ENCODE measurements at regions not wholly inside any gene's neighbourhood (a gene's known extent, or its start where the extent isn't known, plus 50 kb on each side); places are given as distances from the start of the nearest gene placed in this dataset.

DNA sequence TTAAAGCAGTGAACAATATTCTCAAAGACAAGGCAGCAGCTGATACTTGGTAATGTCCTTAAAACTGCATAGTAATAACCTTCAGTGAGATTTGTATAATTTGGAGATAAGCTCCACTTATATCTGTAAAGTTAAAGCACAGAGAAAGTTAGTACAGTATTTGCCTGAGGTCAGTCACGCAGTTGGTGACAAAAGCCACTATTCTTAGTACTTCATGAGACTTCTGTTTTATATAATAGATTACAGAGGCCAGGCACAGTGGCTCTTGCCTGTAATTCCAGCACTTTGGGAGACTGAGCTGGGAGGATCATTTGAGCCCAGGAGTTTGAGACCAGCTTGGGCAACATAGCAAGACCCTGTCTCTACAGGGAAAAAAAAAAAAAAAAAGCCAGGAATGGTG is 266.4 kb upstream of the DMRT1 start:
- DNase-seq, result no peak
- peak in 1 of 2 donors; percentile 46 for ATAC-seq
- intact Hi-C loops (cut with DNase I), result no loop called here

DNA sequence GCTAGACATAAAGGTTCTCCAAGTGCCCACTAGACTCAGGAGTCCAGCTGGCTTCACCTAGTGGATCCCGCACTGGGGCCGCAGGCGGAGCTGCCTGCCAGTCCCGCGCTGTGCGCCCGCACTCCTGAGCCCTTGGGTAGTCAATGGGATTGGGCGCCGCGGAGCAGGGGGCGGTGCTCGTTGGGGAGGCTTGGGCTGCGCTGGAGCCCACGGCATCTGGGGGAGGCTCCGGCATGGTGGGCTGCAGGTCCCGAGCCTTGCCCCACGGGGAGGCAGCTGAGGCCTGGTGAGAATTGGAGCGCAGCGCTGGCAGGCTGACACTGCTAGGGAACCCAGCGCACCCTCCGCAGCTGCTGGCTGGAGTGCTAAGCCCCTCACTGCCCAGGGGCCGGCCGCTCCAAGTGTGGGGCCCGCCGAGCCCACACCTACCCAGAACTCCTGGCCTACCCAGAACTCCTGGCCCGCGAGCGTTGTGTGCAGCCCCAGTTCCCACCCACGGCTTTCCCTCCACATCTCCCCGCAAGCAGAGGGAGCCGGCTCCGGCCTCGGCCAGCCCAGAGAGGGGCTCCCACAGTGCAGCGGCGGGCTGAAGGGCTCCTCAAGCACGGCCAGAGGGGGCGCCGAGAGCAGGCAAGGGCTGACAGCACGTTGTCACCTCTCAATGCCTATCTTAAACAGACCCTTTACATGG is 260.7 kb upstream of the DMRT1 start:
- DNase-seq (no peak), ATAC-seq (no peak)
- intact Hi-C loops (cut with DNase I), result no loop called here

DNA sequence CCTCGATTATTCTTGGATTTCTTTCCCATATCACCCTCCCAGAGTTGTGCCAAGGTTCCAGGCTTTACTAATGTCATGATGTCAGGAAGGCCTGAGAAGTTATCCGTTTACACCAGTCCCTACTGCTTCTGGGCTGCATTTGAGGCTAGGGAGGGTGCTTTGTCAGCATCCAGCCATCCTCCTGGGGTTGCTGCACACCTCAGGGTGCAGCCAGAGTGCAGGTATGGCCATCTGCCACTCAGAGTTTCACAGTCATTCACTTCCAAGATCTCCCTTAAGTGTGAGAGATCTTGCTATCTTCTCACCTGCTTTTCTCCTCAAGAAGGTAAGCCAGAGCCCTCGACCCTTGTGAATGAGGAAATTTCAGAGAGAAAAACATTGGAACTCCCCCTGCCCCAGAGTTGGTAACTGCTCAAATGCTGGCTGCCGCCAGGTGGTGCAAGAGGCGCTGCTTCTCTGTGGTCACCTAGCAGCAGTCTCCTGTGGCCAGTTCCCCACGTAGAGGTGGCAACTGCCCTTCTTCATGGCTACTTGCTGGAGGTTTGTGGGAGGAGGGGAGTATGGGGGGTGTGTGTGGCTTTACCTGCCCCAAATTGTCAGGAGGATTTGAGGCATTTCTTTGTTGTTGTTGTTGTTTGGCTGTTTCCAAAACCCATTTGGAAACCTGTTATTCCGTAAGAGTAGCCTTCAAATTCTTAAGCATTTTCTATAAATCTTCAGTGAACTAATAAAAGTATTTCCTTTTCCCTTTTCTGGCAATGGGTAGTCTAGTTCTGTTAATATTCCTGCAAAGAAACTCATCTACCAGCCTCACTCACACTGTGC is 259.6 kb upstream of the DMRT1 start:
- DNase-seq (no peak), ATAC-seq (no peak)
- intact Hi-C loops (cut with DNase I), result no loop called here

DNA sequence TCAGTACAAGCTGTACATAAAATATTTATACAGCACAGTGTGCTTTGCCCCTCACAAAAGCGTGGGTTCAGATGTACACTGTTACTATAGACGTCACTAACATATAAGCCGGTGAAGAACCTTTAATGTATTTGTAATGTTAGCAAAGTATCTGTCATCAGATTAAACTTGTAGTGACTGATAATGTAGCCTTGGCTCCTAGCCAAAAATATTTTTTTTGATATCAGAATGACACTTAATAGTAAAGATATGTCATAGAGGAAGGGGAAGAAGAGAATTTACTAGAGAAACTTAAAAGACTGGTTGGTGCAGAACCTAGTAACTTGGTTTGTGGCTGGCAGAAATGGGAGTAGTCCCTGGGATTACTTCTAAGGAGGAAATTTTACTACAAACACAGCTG is 258.7 kb upstream of the DMRT1 start:
- no peak for DNase-seq
- intact Hi-C loops (cut with DNase I), result no loop called here
- no peak for ATAC-seq

DNA sequence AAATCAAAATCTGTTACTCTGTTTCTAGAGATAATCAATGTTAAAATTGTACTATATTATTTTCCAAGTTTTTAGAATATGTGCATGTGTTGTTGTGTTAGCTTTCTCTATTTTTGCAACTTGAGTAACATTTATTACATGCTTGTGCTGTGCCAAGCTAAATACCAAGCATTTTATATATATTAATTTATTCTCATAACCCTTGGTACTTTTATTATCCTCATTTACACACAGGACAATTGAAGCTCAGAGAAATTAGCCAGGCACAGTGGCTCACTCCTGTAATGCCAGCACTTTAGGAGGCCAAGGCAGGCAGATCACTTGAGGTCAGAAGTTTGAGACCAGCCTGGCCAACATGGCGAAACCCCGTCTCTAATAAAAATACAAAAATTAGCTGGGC is 254.0 kb upstream of the DMRT1 start:
- ATAC-seq (no peak), DNase-seq (no peak)
- intact Hi-C loops (cut with DNase I), result no loop called here

DNA sequence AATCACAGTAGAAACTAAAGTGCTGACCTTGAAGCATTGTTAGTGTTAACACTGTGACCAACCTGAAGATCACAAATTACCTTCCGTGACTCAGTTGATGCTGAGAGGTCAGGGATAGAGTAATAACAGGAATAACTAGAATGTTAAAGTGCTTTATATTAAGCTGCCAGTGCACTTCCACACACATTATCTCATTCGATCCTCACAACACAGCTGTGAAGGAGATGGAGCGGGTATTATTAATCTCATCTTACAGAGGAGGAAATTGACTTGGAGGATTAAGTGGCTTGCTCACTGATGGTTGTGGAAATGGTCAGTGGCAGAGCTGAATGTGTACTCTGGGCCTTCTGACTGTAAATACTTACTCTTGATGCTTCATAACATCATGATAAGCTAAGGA is 252.5 kb upstream of the DMRT1 start:
- intact Hi-C loops (cut with DNase I), result no loop called here
- DNase-seq (no peak), ATAC-seq (no peak)

DNA sequence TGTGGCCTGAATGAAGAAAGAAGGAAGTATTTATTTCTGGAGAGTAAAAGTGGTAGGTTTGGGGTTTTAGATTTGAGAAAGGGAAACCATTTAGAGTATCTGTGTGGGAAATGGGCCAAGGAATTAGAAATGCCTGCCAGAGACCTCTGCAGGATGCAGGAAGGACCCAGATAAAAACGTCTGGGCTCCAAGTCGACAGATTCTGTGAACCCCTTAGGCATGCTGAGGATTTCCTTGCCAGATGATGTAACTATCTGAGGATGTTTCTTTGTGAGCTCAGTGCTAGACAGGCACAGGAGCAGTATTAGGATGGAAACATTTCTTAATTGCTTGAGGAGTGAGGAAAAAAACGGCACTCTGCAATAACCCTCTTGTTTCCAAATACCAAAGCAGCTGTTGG is 251.8 kb upstream of the DMRT1 start:
- intact Hi-C loops (cut with DNase I), result no loop called here
- ATAC-seq (peak; percentile 64 to 84), DNase-seq (peak; percentile 40)

DNA sequence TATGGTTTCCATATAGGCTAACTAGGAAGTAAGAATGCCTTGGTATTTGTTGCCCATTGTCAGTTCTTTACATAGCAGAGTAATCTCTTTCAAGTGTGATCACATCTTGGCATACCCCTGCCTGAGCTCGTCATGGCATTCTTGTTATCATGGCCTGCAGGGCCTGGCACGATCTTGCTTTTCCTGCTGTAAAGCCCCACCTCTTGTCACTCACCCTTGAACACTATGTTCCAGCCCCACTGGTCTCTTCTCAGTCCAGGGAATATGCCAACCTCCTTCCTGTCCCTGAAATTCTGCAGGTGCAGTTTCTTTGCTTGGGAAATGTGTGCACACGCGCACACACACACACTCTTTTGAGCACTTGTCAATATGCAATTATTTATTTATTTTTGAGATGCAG is 250.2 kb upstream of the DMRT1 start:
- intact Hi-C loops (cut with DNase I), result no loop called here
- DNase-seq (peak; percentile 81), ATAC-seq (peak; percentile 92 to 93)

DNA sequence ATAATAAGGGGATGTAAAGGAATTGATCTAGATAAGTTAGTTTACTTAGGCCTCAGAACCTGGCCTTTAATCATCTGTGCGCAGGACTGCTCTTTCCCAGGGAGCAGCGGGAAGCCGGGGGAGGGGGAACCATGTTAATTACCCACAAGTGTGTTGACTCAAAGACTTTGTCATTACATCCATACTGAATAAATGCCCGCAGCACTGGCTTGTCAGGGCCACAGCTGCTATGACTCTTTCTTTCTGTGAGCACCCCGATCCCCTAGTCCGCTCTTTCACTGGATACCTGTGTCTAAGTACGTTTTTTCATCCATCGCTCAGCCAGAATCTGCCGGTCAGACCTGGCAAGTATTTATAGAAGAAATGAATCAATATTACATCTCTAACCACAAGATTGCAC is 249.3 kb upstream of the DMRT1 start:
- ATAC-seq (no peak), DNase-seq (no peak)
- intact Hi-C loops (cut with DNase I), result no loop called here

DNA sequence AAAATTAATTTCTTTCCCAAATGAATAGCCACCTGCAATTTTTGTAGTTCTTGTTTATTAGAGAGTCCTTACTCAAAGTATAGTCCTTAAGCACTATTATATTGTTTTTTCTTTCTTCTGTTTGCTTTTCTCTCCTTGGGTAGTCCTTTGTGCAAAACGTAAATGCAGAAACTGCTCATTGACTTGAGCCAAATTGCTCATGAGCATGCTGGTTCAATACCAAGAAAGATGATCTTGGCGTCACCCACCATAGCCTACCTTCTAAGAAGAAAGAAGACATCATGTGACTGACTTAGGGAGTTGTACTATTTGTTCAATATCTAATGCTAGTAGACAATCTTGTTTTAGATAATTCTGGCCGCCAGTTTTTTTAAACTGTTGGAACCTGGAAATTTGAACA is 248.8 kb upstream of the DMRT1 start:
- intact Hi-C loops (cut with DNase I), result no loop called here
- DNase-seq (no peak), ATAC-seq (no peak)

DNA sequence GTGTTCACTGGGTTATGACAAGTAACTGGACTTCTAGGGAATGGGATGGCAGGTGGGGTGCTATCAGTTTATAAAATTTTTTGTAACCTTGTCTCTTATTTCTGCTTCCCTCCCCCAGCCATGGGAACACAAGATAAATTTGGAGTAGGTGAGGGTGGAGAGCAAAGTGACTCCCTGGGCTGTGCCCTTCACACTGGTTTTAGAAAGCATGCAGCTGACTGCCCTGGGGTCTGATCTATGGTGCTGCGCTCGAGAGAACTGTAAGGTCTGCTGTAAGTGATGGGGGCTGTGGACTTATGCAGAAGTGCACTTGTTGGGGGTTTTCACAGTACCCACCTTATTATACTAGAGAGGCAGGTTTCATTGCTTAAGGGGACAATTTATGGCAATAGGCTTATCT is 247.7 kb upstream of the DMRT1 start:
- ATAC-seq, result no peak
- intact Hi-C loops (cut with DNase I), result no loop called here
- DNase-seq, result no peak

DNA sequence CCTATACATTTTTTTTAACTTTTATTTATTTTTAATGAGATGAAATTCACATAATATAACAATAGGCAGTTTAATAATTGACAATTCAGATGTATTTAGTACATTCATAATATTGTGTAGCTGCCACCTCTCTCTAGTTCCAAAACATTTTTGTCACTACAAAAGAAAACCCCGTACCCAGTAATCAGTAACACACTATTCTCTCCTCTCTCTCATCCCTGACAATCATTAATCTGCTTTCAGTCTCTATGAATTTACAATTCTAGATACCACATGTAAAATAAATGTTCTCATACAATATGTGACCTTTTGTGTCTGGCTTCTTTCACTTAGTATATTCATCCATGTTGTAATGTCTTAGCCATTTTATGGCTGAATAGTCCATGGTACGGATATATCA is 244.8 kb upstream of the DMRT1 start:
- no peak for ATAC-seq
- DNase-seq, result no peak
- intact Hi-C loops (cut with DNase I), result no loop called here

DNA sequence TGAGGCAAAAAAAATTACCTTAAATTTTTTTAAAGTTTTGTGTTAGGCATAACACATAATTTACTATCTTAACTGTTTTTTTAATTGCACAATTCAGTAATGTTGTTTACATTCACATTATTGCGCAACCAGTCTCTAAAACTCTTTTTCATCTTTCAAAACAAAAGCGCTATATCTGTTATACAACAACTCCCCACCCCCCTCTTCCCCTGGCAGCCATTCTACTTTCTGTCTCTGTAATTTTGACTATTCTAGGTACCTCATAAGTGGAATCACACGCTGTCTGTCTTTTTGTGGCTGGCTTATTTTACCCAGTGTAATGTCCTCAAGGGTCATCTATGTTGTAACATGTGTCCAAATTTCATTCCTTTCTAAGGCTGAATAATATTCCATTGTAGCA is 241.5 kb upstream of the DMRT1 start:
- no peak for DNase-seq
- intact Hi-C loops (cut with DNase I), result loop anchor here in 1 of 2 donors (10.0 kb wide), 1 partner anchor 195 kb away; no protein-coding TSS in a partner anchor
- ATAC-seq, result no peak

DNA sequence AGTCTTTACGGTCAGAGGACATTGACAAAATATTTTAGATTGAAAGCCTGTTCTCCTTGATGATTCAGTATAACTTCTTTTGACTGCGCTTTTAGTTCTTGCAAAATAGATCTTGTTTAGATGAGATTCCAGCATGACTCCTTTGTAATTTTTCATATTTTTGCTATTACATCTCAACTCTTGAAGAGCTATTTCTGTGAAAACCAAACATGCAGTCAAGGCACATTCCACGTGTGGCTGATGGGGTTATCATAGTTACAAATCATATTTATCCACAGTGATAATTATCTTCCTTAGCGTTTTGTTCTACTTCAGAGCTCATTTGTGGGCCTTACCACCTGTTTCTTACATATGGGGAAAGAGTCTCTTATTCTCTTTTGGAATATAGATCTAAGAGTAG is 238.8 kb upstream of the DMRT1 start:
- ATAC-seq, result no peak
- DNase-seq, result no peak
- intact Hi-C loops (cut with DNase I), result loop anchor here in 1 of 2 donors (10.0 kb wide), 1 partner anchor 198 kb away; no protein-coding TSS in a partner anchor

DNA sequence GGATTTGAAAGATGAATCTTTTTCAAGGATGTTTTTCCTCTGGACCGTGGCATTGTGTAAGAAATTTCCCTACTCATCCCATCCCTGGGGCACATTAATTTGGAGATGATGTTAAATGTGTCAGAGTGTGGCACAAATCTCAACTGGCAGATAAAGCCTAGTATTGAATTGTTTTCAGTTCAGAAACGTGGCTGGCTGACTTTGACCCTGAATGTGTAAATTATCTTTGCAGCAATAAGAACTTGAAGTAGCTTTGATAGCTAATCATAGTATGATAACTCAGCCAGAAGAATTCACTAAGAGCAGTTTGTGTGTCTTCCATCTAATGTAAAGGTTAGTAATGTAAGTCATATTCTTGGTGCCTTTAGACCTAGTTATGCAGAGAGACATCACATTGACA is 238.4 kb upstream of the DMRT1 start:
- DNase-seq (no peak), ATAC-seq (no peak)
- intact Hi-C loops (cut with DNase I), result loop anchor here in 1 of 2 donors (10.0 kb wide), 1 partner anchor 198 kb away; no protein-coding TSS in a partner anchor

DNA sequence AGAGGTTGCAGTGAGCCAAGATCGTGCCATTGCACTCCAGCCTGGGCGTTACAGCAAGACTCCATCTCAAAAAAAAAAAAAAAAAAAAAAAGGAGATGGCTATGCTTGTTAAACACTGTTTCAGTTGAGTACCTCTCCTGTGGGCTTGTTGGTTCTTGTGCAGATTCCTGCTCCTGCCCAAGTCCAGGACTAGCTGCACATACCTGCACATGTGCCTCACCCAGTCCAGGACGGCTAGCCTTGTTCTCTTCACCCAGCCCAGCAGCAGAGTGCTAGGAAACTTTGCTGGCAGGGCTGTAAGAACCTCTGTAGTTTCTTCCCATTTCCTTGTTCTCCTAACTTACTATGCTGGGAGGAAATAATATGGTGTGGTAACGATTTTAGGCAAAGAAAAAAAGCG is 234.1 kb upstream of the DMRT1 start:
- ATAC-seq, result no peak
- DNase-seq, result no peak
- intact Hi-C loops (cut with DNase I), result loop anchor here in 1 of 2 donors (10.0 kb wide), 1 partner anchor 203 kb away; no protein-coding TSS in a partner anchor

DNA sequence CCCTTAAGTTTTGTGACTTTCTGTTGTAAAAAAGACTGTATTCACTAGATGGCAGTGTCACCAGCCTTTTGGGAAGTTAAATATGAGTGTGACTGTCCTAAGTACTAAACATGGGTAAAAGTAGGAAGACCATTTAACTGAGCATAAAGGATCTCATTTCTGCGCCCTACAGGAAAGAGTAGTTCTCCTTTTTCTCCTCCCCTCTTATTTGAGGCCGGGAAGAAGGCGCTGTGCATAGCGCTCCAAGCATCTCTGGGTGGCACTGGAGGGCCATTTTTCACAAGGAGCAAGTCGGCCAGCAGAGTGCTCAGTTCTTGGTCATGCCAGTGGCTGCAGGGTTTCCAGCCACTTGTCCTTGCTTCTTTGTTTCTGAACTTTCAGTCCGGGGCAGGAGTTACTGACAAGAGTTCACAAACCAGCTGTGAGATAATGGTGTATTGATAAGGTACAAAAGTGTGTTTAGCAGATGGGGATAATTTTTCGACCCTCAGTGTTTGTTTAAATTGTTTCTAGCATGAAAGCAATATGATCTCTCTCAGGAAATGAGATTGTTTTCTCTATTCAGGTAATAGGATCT is 227.6 kb upstream of the DMRT1 start:
- intact Hi-C loops (cut with DNase I), result loop anchor here in 1 of 2 donors (1.0 to 2.0 kb wide), 2 partner anchors 143 to 151 kb away; no protein-coding TSS in a partner anchor
- ATAC-seq (peak; percentile 93 to 96), DNase-seq (peak; percentile 80)

DNA sequence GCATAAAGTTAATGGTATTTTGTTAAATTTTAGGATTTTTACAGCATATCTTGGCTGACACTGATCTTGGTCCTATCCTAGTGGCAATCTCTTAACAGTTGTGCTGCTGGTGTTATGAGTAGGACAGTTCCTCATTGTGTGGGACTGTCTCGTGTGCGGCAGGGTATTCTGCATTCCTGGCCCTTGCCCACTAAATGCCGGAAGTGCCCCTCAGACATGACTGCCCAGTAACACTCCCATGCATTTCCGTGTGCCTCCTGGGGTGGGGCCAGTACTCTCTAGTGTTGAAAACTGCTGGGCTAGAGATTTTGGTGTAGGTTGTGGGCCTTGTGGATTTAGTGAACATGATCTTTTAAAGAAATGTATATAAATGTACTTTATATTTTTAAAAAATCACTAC is 227.1 kb upstream of the DMRT1 start:
- ATAC-seq, result peak; percentile 50 to 57
- DNase-seq, result no peak
- intact Hi-C loops (cut with DNase I), result loop anchor here in 1 of 2 donors (1.0 to 2.0 kb wide), 2 partner anchors 143 to 150 kb away; no protein-coding TSS in a partner anchor

DNA sequence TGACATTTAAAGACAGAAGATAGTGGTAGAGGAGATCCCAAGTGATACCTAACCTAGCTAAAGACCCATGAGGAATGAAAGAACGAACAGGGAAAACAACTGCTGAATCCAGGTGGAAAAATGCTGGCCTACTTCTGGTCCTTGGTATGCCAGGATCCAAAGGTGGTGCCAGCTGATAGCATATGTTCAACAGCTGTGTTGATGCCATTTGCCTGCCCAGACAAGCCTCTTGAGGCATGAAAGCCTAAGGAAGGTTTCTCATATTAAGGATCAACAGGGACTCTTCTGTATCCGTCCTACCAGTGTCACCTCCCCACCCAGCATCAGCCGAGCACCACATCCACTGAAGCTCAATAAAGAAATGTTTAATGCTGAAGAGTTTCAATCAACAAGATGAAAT is 225.7 kb upstream of the DMRT1 start:
- ATAC-seq, result no peak
- intact Hi-C loops (cut with DNase I), result loop anchor here (2.0 to 5.0 kb wide), 3 partner anchors 87 to 149 kb away; no protein-coding TSS in a partner anchor
- no peak for DNase-seq

DNA sequence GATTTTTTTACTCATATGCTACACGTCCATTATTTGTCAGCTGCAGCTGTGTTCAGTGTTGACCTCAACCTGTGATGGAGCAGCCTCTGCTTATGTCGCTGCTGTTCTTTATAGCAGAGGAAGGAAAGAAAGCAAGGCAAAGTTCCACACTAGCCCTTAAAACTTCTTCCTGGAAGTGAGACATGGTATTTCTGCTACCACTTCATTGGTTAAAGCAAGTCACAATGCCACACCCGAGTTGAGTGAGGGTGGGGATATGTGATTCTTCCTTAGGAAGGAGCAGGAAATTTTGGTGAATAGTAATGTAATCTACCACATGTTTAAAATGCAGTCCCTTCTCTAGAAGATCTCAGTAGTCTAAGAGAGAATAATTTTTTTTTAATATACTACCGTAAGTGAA is 224.8 kb upstream of the DMRT1 start:
- intact Hi-C loops (cut with DNase I), result loop anchor here (5.0 kb wide), 2 partner anchors 86 to 141 kb away; no protein-coding TSS in a partner anchor
- DNase-seq (no peak), ATAC-seq (no peak)
